Body of pancreas (tissue), 4 donors: ENCODE measurements at regions not wholly inside any gene's neighbourhood (a gene's known extent, or its start where the extent isn't known, plus 50 kb on each side); places are given as distances from the start of the nearest gene placed in this dataset.

ENCODE experiments used
- CTCF ChIP-seq, 7 experiments: fragments of 450-650 bp in 4 of 7; fragments of 200-600 bp in 3 of 7; sonication (generic) in 3 of 7; IDR thresholded peaks; one replicate each; pipeline ENCODE4 v1.5.1; 2016 to 2019; ENCODE audit warnings: antibody characterized with exemption in 7 of 7
- POLR2A ChIP-seq, 3 donors: fragments of 450-650 bp; IDR thresholded peaks; one replicate each; pipeline ENCODE4 v1.6.1; 2016; ENCODE audit warnings: antibody characterized with exemption in 3 of 3, mild to moderate bottlenecking in 2 of 3

- no peak for TF ChIP-seq CTCF (IDR thresholded peaks at IDR 0.05)
- no peak for TF ChIP-seq POLR2A (IDR thresholded peaks at IDR 0.05)
Measured at GRCh38 chr15:101562428-101563059, 73.0 kb upstream of the PCSK6 start.
